Umbilical cord (tissue), 1 donor: ENCODE measurements at regions not wholly inside any gene's neighbourhood (a gene's known extent, or its start where the extent isn't known, plus 50 kb on each side); places are given as distances from the start of the nearest gene placed in this dataset.

Source experiments
- DNase-seq: peaks from one replicate; pipeline ENCODE4 v3.0.0-alpha.2; 2015; ENCODE audit warnings: low spot score

DNA sequence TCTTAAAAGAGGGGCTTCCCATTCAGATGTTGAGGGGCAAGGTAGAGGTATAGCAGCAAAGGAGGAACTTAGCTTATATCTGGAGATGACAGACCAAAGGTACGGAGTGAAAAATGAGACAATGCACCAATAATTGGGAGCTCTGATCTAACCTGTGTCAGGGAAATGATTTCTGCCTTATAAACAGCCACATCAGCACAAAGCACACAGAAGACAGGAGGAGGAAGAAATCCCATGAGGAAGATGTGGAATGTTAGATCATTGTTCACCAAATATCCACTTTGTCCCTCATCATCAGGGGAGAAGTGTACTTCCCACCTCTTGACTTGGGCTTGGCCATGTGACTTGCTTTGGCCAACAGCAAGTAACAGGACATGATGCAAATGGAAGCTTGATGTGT, 93.7 kb upstream of the WSCD2 start:
- no peak for DNase-seq

DNA sequence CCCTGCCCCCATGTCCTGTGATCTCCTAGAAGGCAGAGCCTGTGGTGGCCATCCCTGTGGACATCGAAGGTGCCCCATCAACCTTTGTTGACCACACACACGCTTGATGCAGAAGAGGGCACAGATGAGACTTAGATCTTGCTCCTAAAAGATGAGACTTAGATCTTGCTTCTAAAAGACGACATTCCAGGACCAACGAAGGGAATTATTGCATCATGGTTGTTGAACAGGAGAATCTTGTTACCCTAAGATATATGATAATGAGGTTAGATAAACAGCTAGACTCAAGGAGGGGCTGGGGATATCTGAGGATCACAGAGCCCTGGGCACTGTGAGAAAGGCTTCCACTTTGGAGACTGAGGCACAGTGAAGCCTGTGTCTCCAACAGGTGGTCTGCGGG, 91.1 kb upstream of the WSCD2 start:
- no peak for DNase-seq

DNA sequence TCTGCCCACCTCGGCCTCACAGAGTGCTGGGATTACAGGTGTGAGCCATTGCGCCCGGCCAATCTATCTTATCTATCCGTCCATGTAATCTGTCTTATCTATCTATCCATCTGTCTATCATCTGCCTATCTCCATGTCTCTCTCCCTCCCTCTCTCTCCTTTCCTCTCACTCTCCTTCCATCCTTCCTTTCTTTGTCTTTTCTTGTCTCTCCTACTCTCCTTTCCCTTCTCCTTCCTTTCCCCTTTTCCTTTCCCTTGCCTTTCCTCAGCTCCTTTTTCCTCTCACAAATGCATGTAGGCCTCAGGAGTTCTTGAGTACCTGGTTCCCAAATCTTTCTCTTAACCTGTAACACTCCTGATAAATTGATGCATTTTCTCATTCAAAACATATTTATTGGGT, 89.3 kb upstream of the WSCD2 start:
- no peak for DNase-seq

DNA sequence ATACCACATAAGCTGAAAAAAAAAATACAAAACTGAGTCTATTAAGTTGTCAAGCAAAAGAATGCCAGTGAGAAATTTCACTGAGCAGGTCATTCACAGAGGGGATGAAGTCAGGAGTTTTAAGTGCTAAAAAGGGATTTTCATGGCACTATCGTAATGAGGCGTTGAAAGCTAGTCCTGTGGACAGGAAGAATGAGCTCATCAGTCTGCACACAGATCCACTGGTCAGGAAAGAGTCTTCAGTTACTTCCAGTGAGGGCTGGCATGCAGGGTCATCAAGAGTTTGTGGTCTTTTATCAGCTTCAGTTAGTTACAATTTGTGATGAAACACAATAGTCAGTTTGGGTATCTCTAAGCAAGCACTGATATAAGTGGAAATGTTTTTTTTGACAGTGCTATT, 88.1 kb upstream of the WSCD2 start:
- DNase-seq = peak; percentile 29

DNA sequence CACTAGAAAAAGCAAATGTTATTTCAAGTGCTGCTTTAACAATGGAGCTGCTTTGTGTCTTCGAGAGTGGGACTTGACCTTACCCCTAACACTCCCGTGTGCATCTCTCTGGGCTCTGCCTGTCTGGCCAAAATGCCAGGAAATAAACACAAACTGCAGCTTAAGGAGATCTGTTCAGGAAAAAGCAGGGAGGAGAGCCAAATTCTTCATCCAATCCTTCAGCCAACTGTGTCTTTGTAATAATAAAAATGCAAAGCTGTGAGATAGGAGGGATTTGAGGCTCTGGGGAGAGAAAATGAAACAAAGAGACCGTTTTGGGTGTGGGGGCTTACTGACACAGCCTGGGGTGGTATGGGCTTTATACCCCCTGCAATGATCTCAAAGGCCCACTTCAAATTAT, 85.8 kb upstream of the WSCD2 start:
- peak; percentile 63 for DNase-seq

DNA sequence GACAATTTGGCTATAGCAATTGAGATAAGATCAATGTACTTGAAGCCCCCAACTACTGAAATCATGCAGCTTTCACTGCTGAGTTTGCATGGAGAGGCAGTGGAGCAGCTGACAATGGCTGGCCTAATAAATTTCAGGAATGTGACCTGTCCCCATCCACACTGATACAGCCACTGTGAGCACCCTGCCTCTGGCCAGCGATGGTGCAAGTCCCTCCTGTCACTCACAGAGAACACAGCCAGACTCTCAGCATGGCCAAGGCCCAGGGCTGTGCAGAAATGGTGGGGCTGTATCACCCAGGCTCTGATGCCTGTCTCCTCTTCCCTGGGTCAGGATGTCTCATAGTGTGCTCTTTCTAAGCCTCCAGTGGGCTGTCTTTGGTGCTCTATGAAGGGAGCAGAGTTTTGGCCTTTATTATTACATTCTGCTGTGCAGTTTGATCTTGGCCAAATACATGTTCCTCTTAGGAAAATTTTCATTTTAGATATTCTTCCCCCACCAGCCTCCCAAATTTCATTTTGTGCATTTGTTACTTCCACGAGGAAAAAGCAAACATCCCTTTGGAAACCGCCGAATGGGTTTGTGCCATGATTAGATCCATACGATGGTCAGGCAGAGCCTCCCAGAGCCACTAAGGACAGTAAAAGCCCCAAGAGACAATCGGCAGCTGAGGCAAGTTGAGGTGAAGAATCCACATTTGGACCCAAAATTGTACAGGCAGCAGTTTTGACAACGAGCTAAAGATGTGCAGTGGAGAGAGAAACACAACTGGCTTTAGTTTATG, 85.1 kb upstream of the WSCD2 start:
- no peak for DNase-seq

DNA sequence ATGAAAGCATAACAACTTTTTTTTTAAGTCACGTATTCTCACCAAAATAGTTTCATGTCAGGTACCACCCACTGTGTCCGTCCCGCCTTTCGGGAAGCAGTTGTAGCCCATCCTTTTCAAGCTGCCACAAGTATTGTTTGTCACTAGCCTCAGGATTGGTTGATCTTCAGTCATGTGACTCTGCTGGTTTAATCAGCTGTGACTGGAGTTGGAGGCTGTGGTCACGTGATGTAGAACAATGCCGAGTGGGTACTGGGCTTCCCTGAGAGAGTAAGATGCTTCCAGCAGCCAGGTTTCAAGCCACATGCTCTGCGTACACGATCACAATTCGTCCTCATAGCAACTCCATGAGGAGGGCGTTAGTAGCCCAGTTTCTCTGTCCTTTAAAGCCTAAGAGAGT, 83.0 kb upstream of the WSCD2 start:
- no peak for DNase-seq

DNA sequence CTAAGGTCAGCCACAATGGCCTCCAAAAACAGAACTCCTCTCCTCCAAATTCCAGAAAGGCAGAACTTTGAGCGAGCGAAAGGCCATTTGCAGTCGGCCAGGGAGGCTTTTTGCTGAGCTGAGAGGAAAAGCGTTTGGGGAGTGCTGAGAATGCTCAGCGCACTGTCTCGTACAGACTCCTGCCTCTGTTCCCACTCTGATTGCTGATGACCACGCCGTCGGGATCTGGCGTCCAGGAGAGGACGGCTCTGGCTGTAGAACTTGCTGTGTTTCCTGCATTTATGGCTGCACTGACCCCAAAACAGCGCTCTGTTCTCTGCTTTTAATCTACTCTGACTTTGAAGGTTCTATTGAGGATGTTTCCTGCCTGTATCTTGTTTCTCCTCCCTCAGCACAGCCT, 82.4 kb upstream of the WSCD2 start:
- DNase-seq = no peak

DNA sequence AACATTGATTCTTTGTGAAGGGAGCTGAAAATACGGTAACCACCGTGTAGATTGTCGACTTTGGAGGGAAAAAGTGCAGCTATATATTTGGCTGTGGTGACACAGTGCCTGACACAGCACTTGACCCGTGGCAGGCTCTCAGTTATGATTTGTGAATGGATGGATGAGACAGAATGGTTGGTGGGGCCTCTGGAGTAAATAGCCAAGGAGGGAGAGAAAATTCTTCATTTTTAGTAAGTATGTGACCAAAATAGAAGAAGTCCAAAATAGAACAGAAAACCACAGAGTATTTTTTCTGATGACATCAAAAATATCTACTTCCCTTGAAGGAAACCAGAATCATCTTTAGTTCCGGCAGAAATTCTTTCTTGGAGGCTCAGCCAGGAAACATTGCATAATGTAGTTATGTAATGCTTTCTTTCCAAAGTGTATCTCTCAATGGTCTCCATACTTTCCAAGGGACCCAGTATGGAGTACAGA, 82.0 kb upstream of the WSCD2 start:
- peak; percentile 84 for DNase-seq

DNA sequence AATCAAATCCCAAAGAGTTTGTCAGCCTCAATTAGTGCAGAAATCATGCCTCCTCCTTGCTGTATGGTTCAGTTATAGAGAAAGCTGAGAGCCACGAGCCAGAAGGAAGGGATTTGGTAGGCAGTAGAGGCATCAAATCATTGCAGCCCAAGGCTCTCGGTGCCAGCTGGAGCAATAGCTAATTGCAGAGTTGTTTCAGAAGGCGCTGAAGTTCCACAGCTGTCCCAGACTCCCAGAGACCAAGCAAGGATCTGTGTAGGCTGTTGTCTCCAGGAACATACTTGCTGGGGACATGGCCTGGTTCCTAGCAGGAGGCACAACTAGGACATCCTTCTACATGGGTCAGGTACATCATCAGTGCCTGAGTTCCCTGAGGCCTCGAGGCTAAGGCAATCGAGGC, 80.4 kb upstream of the WSCD2 start:
- DNase-seq = no peak

DNA sequence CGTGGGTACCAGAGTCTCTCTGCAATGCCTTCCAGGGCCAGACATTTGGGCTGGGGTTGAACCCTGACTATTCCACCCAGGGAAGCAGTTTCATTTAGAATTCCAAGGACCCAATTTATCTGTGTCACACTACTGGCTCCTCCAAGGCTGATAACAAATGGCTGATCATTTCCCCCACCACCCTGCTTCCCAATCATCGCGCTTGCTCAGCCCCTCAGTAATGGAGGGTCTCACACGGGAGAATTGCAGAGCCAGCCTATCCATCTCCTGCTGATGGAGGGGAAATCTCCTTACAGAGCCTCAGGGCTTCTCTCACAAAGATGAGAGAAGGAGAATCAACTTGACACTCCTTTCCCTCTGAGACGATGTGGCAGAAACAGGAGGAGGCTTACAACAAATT, 78.4 kb upstream of the WSCD2 start:
- no peak for DNase-seq

DNA sequence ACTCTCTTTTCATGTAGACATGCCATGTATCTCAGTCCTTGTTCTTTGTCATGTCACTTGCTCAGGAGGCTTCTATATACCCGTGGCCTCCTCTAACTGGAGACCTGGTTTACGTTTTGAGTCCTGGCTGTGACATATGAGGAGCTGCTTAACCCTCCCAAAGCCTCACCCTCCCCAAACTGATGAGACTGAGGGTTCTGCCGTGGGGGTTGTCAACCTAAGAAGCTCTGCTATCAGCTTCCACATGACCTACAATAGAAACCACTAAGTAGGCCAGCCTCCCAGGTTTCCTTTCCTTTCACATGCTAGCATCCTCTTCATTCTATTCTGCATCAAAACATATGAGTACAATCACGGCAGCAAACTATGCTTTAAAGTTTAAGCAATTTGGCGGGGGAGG, 76.8 kb upstream of the WSCD2 start:
- no peak for DNase-seq

DNA sequence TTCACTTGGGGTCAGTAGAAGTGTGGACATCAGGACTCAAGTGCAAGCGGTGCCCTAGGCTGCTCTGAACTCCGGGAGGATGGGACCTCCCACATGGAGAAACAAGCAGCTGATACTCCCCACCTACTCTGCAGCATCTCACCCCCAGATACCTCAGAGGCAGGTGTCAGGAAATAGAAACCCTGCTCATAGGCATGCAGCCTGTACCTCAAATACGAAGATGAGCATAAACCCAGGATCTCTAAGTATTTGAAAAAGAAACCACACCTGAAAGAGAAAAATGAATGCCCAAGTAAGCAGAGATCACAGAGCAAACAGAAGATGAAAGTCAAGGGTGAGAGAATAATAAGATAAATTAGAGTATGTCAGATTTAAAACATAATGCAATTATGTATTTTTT, 75.6 kb upstream of the WSCD2 start:
- DNase-seq = no peak

DNA sequence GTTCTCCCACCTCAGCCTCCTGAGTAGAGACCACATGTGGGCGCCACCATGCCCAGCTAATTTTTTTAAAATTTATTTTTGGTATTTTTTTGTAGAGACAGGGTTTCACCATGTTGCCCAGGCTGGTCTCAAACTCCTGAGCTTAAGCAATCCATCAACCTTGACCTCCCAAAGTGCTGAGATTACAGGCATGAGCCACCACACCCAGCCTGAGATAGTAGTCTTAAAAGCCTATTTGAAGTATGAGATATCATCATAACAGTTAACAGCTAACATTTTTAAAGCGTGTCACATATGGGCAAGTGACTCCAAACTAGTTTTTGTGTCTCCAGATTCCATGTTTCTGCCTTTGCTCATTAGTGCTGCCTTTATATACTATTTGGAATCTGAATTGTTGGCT, 74.6 kb upstream of the WSCD2 start:
- DNase-seq = no peak

DNA sequence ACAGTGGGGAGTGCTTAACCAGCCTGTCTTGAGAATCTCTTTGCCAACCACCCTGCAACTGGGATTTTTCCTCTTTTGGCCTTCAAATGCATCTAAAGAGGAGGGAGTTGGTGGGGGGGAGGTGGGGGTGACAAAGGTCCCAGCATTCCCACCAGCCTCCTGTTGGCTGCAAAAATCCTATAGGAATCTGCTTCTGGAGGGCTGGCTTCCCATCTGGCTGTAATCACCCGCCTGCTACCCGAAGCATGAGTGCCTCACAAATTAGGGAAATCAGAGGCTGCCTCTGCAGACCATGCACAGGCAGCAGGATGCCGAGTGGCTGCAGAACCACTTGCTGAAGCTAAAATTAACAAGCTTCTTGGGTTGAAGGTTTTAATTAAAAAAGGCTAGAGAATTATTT, 73.9 kb upstream of the WSCD2 start:
- DNase-seq = no peak

DNA sequence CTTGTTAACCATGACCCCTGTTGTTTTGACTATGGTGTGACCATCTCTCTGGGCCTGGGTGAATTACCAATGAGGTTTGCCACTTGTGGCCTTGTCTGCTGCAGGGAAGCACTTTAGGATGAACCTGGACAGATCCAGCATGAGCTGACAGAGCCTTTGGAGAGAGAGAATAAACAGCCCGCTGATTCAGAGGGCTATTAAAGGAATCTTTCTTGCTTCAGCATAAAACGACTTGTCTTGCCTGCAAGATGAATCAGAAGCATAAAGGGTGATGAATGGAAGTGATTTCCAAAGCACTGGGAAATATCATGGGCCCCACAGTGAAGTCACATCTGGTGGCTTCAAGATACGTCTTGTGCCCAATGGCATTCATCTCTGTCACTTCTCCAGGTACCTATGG, 69.0 kb upstream of the WSCD2 start:
- peak; percentile 91 for DNase-seq

DNA sequence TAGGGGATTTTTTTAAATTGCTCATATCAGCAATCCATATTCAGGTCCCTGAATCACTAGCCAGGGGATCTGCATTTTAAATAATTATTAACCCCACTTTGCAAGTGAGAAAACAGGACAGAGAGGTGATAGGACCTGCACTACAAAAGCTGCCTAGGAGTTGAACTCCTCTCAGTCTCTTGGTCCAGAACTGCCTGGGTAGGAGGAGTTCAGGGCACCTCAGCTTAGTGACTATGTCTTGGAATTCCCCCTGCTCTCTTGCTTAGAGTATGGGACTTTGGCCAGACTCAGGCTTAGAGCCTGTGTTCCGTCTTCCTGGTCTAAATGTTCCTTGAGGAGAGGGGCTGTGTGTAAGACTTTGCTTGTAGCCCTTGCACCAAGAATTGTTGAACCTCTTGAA, 68.2 kb upstream of the WSCD2 start:
- peak; percentile 25 for DNase-seq

DNA sequence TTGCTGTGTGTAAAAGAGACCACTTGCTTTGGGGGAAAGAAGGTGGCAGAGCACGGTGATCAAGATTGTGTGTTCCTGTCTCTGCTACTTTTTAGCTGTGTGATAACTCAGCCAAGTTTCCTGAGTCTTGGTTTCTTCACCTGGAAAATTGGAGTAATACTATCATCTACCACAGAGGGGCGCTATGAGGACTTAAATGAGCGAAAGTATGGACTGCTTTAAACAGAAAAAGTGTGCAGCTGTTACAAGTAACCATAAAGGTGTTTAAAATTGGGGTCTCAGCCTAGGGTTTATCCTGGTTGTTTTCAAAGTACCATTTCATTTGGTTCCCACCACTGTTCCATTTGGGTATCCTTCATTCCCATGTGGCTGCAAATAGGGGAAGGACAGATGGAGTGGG, 65.9 kb upstream of the WSCD2 start:
- DNase-seq = no peak

DNA sequence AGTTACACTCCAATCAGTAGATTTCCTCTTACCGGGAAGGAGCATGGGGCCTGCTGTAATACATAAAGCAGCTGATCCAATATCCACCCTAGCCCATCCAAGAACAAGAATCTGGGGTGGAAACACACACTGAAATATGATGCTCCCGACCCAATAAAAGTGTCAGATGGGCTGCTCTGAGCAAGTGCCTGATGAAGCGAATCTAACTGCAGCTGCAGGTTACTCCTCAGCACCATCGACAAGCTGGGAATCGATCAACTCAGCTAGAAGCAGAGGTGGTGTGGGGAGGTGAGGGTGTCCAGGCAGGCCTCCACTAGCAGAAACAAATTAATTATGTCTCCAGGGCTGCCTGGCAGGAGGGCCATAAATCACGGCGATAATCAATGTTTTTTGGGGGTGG, 64.0 kb upstream of the WSCD2 start:
- DNase-seq = peak; percentile 25

DNA sequence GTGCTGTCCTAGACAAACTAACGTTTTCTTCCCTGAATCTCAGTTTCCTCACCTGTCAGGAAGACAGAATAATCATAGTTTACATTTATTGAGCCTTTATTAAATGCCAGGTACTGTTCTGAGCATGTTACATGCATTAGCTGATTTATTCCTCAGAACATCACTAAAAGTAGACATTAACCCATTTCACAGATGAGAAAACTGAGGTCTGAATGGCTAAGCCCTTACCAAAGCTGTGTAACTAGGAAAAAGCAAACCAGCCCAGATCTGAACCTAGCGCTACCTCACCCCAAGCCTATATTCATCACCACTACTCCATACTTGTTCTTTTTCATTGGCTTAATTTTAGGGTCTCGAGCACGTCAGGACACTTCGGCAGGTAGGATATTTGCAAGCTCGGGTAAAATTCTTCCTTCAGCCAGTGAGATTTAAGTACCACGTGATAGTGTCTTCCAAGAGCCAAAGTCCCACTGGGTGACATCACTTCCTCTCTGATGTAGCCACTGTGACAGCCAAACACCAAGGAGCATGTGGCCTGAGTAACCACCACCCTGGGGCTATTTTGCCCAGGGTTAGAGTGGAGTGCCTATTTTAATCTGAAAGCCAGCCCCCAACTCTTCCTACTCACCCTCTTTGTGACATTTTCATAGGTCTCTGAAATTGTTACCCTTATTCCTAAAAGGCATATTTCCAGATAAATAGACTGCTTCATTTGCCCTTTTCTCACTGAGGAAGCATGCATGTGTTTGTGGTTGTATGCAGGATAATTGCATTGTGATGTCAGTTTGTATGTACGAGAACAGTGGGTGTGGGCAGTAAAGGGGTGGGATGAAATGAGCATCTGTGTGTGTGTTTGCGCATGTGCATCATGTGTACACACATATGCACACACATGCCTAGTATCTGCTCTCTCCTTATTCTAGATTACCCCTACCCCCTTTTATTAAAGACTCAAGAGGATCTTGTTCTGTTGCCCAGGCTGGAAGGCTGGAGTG, 62.2 kb upstream of the WSCD2 start:
- DNase-seq = no peak

DNA sequence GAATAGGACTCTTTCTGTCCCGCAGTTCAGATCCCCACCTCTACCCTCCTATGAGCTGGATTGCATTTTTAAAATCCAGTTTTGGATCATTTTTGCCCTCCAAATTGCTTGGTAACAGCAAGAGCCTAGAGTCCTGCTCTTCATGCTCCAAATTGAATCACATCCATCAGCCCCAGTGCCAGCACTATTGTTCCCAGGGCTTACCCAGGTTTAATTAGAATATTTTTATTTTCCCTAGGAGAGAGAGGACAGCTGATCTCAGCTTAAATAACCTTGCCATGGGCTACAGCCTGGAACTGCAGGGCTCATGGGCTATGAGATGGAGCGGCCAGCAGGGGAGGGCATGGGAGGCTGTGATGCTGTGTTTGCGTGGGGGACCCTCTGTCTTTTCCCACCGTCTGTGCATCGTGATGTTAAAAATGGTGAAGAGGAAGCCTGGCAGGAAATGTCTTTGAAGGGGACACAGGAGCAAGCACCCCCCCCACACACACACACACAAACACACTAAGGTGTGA, 59.4 kb upstream of the WSCD2 start:
- no peak for DNase-seq

DNA sequence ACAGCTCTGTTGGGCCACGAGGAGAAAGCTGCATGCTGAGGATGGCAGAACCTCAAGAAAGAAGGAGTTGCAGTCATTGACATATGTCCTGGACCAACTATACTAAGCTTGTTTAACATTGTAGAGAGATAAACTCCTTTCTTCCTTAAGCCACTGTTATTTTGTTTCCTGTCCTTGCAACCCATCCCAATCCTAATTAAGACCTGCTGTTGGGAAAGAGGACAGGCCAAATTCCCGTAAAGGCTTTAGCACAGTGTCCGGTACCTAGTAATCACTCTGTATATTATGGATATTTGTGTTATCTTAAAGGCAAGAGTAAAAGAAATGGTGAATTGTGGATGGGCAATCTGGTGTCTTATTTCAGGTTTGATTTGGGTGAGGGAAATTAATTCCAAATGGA, 53.5 kb upstream of the WSCD2 start:
- no peak for DNase-seq

DNA sequence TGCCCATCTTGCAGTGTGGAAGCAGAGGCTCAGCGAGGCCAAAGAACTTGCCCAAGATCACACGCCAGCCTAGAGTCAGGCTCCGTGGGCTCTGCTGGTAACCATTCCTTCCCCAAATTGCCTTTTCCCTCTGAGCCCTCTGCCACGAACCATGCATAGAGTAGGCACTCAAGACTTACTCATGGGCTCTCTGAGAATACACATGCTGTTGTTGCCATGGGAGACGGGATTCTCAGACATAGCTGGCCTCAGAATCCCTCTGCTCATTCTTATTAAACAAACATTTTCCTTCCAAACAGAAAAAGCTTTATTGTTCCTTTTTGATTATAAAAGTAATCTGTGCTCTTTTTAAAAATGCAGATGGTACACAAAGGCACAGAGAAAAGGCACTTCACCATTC, 52.5 kb upstream of the WSCD2 start:
- DNase-seq = peak; percentile 31
